ENCODE measurements at regions not wholly inside any gene's neighbourhood (a gene's known extent, or its start where the extent isn't known, plus 50 kb on each side); places are given as distances from the start of the nearest gene placed in this dataset.

DNA sequence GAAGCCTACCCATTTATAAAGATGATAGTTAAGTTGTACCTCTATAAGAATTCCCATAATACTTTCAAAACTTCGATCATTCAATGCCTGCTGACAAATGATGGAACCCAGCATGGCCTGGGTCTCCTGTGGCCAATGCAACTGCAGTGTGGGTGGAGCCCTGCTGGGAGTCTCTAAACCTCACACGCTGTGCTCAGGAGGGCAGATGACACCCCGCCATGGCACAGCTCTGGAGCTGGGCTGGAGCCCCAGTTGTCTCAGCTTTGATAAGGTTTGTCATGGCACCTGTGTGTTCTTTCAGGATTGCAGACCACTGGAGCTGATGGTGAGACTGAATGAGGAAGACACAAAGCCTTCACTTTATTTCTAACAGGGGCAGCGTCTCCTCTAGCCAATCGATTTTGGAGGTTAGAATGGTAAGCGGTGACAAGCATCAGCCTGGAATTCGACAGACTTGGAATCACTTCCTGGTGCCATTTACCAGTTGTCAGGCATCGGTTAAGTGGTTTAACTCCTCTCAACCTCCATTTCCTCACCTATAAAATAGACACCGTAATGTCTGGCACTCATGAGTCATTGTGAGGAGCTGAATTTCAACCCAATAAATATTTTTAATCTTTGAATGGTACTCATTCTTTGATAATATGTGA, 383.6 kb upstream of the SALL3 start:
- no peaks in the 10 kb centered on the region for H3K9me3 ChIP-seq (ENCODE audit: control insufficient read depth, low read length, poor library complexity, severe bottlenecking)
- Mint-ChIP-seq H3K27ac (no peak overlapping the region), H3K4me3 (no peak overlapping the region), H3K36me3 (ENCODE audit: low read depth) (no peaks in the 10 kb centered on the region), H3K27me3 (no peaks in the 10 kb centered on the region), H3K4me1 (no peaks in the 10 kb centered on the region)
- DNase-seq (no peak), ATAC-seq (no peak)

DNA sequence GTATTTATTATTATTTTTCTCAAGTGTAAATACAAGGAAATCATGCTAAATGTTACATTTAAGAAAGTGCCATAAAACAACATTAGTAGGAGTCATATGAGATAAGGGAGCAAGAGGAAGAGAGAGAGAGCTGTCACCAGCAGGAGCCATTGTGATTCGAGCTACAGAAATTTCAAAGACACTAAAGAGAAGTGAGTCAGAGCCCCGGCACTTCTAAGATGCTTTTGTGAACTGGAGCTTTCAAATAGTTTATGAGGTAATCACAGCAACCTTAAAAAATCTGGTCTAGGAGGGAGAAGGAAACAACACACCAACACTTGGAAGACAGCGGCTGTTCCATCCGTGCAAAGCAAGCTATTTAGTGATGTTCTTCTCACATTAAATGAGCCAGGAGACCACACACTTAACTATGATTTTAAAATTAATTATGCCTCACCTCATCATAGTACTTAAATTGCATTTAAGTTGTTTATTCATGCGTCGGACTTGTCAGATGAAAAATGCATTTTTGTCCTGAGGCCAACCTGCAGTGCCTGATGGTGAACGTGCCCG, 382.7 kb upstream of the SALL3 start:
- DNase-seq (no peak), ATAC-seq (no peak)
- no peaks in the 10 kb centered on the region for H3K4me1 Mint-ChIP-seq
- H3K4me3 Mint-ChIP-seq = no peak overlapping the region
- H3K9me3 ChIP-seq (ENCODE audit: control insufficient read depth, low read length, poor library complexity, severe bottlenecking) = no peaks in the 10 kb centered on the region
- no peaks in the 10 kb centered on the region for H3K36me3 Mint-ChIP-seq (ENCODE audit: low read depth)
- H3K27me3 Mint-ChIP-seq = no peaks in the 10 kb centered on the region
- no peak overlapping the region for H3K27ac Mint-ChIP-seq

DNA sequence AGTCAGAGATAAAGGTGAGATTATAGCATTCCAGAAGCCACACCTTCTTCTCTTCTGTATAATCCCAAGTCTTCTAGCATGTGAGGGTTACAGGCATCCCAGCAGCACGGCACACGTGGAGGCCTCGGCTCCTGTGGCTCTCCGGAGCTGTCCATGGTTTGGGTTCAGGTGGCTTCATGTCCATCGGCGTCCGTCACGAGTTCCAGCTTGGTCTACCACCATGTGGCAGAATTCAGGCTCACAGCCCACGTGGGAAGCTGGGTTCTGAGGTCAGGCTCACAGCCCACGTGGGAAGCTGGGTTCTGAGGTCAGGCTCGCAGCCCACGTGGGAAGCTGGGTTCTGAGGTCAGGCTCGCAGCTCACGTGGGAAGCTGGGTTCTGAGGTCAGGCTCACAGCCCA, 378.3 kb upstream of the SALL3 start:
- no peak for ATAC-seq
- Mint-ChIP-seq H3K27me3 (no peaks in the 10 kb centered on the region), H3K4me3 (no peak overlapping the region), H3K27ac (no peak overlapping the region), H3K36me3 (ENCODE audit: low read depth) (no peaks in the 10 kb centered on the region), H3K4me1 (no peaks in the 10 kb centered on the region)
- no peak for DNase-seq
- H3K9me3 ChIP-seq (ENCODE audit: control insufficient read depth, low read length, poor library complexity, severe bottlenecking) = no peaks in the 10 kb centered on the region

DNA sequence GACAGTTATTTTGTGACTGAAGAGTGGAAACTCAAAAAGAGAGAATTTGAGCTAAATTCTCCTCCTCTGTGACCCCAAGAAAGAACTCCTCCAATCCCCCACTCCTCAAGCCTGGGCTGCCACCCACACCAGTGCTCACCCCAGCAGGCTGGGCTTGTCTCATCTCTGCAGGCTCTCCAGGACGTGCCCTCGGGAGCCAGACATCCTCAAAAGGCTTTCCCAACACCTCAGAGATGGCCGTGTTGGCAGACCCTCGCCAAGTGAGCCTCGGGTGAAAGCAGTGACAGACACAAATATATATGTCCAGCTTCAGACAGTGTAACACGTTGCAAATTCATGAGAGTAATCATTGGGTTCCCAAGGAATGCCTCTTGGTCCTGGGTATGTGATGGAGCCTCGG, 377.7 kb upstream of the SALL3 start:
- no peak for ATAC-seq
- no peaks in the 10 kb centered on the region for H3K4me1 Mint-ChIP-seq
- no peaks in the 10 kb centered on the region for H3K27me3 Mint-ChIP-seq
- no peak for DNase-seq
- no peaks in the 10 kb centered on the region for H3K36me3 Mint-ChIP-seq (ENCODE audit: low read depth)
- no peaks in the 10 kb centered on the region for H3K9me3 ChIP-seq (ENCODE audit: control insufficient read depth, low read length, poor library complexity, severe bottlenecking)
- no peak overlapping the region for H3K27ac Mint-ChIP-seq
- H3K4me3 Mint-ChIP-seq = no peak overlapping the region

DNA sequence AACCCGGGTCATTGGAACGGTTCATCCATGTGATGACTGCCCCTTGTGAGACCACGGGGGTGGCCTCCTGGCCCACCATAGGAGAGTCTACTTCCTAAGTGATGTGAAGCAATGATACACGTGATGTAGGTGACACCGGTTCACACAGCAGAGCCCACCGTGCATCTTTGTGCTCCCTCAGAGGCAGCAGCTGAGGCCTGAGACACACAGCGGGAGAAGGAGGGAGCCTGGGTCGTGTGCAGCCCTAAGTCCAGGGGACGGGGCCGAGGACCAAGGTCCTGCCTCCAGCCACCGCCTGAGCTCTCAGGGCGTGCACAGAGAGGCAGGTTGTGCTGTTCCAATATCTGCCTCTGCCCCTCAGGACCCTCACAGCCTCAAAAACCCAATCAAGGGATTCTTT, 377.2 kb upstream of the SALL3 start:
- Mint-ChIP-seq H3K27ac (no peak overlapping the region), H3K4me3 (no peak overlapping the region), H3K27me3 (no peaks in the 10 kb centered on the region), H3K4me1 (no peaks in the 10 kb centered on the region), H3K36me3 (ENCODE audit: low read depth) (no peaks in the 10 kb centered on the region)
- ATAC-seq (no peak), DNase-seq (no peak)
- H3K9me3 ChIP-seq (ENCODE audit: control insufficient read depth, low read length, poor library complexity, severe bottlenecking) = no peaks in the 10 kb centered on the region

DNA sequence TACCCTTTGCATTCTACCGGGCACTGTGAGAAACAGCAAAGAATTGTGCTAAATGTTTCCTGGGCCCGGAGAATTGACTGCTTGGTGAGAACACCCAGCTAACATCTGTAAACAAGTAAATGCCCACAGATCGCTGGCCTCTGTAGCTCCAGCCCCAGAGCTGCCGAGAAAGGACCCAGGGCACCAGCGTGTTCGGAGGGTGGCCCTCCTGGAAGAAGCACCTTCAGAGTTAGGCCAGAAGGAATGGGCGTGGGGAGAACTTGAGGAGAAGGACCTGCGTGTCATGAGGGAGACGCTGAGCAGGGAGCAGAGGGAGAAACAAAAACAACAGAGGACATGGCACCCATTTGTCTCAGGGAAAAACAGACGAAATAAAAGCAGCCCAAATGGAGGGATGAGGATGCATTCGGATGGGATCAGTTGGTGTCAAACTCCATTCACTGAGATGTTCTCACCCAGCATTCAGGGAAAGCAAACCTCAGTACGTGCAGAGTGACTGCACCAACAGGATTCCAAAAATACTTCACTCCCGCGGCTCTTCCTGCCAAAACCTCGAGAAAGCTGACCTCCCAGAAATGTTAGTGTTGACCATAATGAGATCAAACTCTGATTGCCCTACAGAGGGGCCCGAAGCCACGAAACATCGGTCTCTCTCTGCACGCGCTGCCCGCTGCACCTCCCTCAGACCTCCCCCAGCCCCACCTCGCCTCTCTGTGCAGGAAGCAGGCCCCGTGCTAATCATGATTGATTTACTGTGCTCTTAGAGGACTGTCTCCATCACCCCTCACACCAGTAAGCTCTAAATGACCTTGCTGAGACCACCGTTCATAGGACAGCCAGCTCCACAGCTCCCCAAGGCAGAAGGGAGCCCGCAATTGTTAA, 376.3 kb upstream of the SALL3 start:
- Mint-ChIP-seq H3K27me3 (no peaks in the 10 kb centered on the region), H3K4me1 (no peaks in the 10 kb centered on the region), H3K36me3 (ENCODE audit: low read depth) (peaks cover 2% of the 10 kb centered on the region), H3K4me3 (no peak overlapping the region), H3K27ac (no peak overlapping the region)
- ATAC-seq (no peak), DNase-seq (no peak)
- no peaks in the 10 kb centered on the region for H3K9me3 ChIP-seq (ENCODE audit: control insufficient read depth, low read length, poor library complexity, severe bottlenecking)

DNA sequence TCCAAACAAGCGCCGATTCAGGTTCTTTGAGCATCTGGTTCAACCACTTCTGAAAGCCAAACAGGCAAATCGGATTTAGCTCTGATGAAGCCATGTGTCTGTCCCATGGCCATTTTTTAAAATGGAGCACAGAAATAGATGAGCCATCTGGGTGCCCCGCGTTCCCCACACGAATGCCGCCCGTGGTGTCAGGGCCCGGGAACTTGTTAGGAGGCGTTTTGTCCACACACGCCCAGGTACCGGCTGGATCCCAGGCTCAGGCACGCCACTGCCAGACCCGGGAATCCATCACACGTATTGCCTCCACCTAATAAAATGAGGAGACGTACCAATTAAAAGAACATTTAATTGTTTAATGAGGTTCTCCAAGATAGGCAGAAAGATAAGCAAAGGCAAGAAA, 374.4 kb upstream of the SALL3 start:
- Mint-ChIP-seq H3K36me3 (ENCODE audit: low read depth) (peaks cover 2% of the 10 kb centered on the region), H3K4me1 (no peaks in the 10 kb centered on the region), H3K27me3 (no peaks in the 10 kb centered on the region), H3K4me3 (no peak overlapping the region), H3K27ac (no peak overlapping the region)
- DNase-seq = no peak
- ATAC-seq = no peak
- no peaks in the 10 kb centered on the region for H3K9me3 ChIP-seq (ENCODE audit: control insufficient read depth, low read length, poor library complexity, severe bottlenecking)

DNA sequence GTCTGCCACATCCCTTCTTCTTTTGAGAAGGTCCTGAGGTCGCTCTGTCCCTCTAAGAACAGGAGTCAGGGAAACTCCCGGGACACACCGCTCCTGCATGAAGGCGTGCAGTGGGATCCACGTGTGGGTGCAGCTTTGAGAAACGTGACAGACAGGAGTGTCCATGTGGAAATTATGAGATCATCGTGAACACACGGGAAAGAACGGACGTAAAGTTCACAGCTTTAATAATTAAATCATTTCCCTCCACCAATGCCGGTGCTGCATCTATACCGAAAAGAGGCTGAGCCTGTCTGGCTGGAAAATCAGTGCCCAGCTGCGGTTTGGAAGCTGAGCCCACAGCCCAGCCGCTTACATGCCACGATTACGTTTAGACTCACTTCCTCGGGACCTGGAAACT, 372.4 kb upstream of the SALL3 start:
- no peak overlapping the region for H3K4me3 Mint-ChIP-seq
- H3K9me3 ChIP-seq (ENCODE audit: control insufficient read depth, low read length, poor library complexity, severe bottlenecking) = no peaks in the 10 kb centered on the region
- ATAC-seq (no peak), DNase-seq (no peak)
- no peaks in the 10 kb centered on the region for H3K4me1 Mint-ChIP-seq
- H3K27me3 Mint-ChIP-seq = no peaks in the 10 kb centered on the region
- peaks cover 2% of the 10 kb centered on the region for H3K36me3 Mint-ChIP-seq (ENCODE audit: low read depth)
- H3K27ac Mint-ChIP-seq = no peak overlapping the region

DNA sequence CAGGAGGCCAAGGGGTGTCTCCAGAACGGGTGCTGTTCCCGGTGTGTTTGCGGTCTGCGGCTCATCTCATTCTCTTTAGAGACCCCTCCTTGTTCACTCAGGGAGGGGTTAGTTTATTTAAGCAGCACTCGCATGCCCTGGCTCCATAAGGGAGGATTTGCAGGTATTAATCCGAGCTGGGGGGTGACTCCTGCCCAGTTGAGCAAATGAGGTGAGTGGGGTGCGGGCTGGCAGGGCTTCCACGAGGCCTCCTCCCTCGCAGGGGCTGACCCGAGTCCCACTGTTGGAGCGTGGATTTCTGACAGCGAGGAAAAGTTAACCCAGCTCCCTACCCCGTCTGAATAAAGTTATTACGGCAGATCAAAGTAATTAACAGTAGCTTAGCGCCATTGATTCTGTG, 371.8 kb upstream of the SALL3 start:
- H3K27ac Mint-ChIP-seq = no peak overlapping the region
- no peaks in the 10 kb centered on the region for H3K9me3 ChIP-seq (ENCODE audit: control insufficient read depth, low read length, poor library complexity, severe bottlenecking)
- no peaks in the 10 kb centered on the region for H3K4me1 Mint-ChIP-seq
- no peaks in the 10 kb centered on the region for H3K27me3 Mint-ChIP-seq
- H3K4me3 Mint-ChIP-seq = no peak overlapping the region
- no peak for DNase-seq
- ATAC-seq = no peak
- peaks cover 2% of the 10 kb centered on the region for H3K36me3 Mint-ChIP-seq (ENCODE audit: low read depth)

DNA sequence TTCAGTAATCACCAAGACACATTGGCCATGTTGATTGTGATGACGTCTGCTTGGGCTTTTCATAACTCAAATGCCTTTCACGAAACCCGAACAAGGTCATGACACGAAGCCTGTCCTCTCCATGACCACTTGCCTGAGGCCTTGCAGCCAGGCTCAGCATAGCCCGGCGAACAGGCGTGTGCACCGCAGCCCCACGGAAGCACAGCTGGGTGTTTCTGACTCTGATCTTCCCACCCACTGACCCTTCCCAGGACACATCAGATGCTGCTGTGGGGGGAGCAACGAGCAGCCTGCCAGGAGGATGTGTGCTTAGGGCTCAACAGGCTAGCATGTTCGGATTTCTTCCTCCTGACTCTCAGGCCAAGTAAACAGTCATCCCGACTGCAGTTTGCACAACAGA, 369.4 kb upstream of the SALL3 start:
- no peaks in the 10 kb centered on the region for H3K9me3 ChIP-seq (ENCODE audit: control insufficient read depth, low read length, poor library complexity, severe bottlenecking)
- no peak for ATAC-seq
- Mint-ChIP-seq H3K4me3 (no peak overlapping the region), H3K4me1 (no peaks in the 10 kb centered on the region), H3K36me3 (ENCODE audit: low read depth) (peaks cover 2% of the 10 kb centered on the region), H3K27me3 (no peaks in the 10 kb centered on the region), H3K27ac (no peak overlapping the region)
- DNase-seq = no peak

DNA sequence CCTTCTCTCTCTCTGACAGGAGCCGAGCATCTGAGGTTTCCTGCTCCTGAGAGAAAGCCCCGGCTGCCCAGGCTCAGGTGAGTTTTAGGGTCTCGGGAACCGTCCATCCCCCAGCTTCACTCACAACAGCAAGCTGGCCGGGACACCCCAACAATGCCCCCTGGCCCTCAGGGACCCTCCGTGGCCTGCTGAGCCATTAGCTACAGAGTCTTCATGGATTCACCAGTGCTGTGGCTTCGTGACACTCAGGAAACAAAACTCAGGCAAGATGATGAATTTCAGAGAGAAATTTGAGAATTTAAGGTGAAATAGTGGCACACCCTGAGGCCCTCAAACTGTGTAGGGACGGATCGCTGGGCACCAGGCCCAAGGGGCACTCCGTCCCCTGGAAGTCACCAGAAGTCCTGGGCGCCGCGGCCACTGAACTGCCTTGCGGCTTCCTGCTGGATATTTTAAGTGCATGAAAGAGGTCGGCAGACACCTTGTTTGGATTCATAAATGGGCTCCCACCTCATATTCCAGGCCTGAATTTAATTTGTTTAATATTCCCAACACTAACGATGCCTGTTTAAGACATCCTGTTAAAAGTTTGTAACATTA, 368.3 kb upstream of the SALL3 start:
- Mint-ChIP-seq H3K36me3 (ENCODE audit: low read depth) (peaks cover 2% of the 10 kb centered on the region), H3K4me3 (no peak overlapping the region), H3K27ac (no peak overlapping the region), H3K4me1 (no peaks in the 10 kb centered on the region), H3K27me3 (no peaks in the 10 kb centered on the region)
- ATAC-seq (no peak), DNase-seq (no peak)
- no peaks in the 10 kb centered on the region for H3K9me3 ChIP-seq (ENCODE audit: control insufficient read depth, low read length, poor library complexity, severe bottlenecking)

DNA sequence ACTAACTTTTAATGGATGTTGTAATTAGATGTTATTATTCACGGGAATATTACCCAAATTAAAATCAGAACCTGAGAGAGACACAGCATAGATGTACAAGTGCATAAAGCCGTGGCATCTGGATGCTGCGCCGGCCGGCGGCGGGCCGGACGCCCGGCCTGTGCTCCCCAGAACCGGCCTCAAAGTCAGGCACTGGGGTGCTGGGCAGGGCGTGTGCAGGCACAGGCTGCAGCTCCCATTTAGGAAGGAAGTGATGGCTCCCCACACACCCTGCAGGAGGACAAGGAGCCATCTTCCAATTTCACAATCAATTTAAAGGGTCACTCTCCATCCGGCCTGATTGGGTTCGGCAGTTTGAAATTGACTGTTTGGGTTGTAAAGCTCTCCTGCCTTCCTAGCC, 367.7 kb upstream of the SALL3 start:
- Mint-ChIP-seq H3K27ac (no peak overlapping the region), H3K4me3 (no peak overlapping the region), H3K27me3 (no peaks in the 10 kb centered on the region)

DNA sequence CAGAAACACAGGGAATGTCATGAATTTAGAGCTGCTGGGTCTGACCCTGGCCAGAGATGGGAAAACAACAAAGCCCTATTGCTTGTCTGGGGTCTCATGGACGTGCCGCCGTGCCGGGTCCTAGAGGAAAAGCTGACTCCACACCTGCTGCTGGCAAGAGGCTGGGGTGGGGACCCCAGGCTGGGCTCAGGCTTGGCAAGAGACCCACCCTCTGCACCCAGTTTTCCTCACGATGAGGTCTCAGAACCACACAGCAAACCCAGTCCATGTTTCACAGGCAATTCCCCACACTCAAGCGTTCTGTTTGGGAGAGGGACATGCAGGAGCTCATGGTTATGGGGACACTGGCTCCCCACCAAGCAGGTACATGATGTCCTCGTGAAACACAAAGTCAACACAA, 367.3 kb upstream of the SALL3 start:
- no peaks in the 10 kb centered on the region for H3K9me3 ChIP-seq (ENCODE audit: control insufficient read depth, low read length, poor library complexity, severe bottlenecking)
- H3K27me3 Mint-ChIP-seq = no peaks in the 10 kb centered on the region
- H3K4me3 Mint-ChIP-seq = no peak overlapping the region
- no peak overlapping the region for H3K27ac Mint-ChIP-seq
- no peaks in the 10 kb centered on the region for H3K4me1 Mint-ChIP-seq
- no peak for DNase-seq
- H3K36me3 Mint-ChIP-seq (ENCODE audit: low read depth) = peaks cover 2% of the 10 kb centered on the region
- no peak for ATAC-seq

More for the DNA sequence above, 367.7 kb upstream of the SALL3 start:
- no peaks in the 10 kb centered on the region for H3K4me1 Mint-ChIP-seq
- H3K36me3 Mint-ChIP-seq (ENCODE audit: low read depth) = peaks cover 2% of the 10 kb centered on the region
- ATAC-seq (no peak), DNase-seq (no peak)
- no peaks in the 10 kb centered on the region for H3K9me3 ChIP-seq (ENCODE audit: control insufficient read depth, low read length, poor library complexity, severe bottlenecking)

All from T-helper 17 cell (primary cell).